H9 (cell line): ENCODE measurements at regions not wholly inside any gene's neighbourhood (a gene's known extent, or its start where the extent isn't known, plus 50 kb on each side); places are given as distances from the start of the nearest gene placed in this dataset.

Source experiments
- DNase-seq: peaks from one replicate; pipeline ENCODE4 v3.0.0-alpha.2; 2017
- H2AFZ ChIP-seq: one replicate; pipeline ENCODE4 v1.6.1; 2013; ENCODE audit warnings: mild to moderate bottlenecking, low read length, control low read depth, moderate library complexity
- H2AK5ac ChIP-seq: 2 replicates; pipeline ENCODE4 v1.6.1; 2013; ENCODE audit warnings: low read length, control low read depth, mixed read lengths; ENCODE audit not compliant: insufficient read length
- H2BK120ac ChIP-seq: one replicate; pipeline ENCODE4 v1.6.1; 2013; ENCODE audit warnings: low read depth, mild to moderate bottlenecking, low read length, control low read depth, inconsistent platforms; ENCODE audit not compliant: poor library complexity, severe bottlenecking
- H2BK12ac ChIP-seq: 2 replicates; pipeline ENCODE4 v1.6.1; 2013; ENCODE audit warnings: low read length, control low read depth, mixed read lengths, low read depth; ENCODE audit not compliant: insufficient read length
- H2BK15ac ChIP-seq: 2 replicates; pipeline ENCODE4 v1.6.1; 2013; ENCODE audit warnings: low read depth, low read length, control low read depth
- H2BK20ac ChIP-seq: one replicate; pipeline ENCODE4 v1.6.1; 2013; ENCODE audit warnings: low read depth, mild to moderate bottlenecking, low read length, control low read depth, inconsistent platforms; ENCODE audit not compliant: poor library complexity, severe bottlenecking
- H2BK5ac ChIP-seq: 2 replicates; pipeline ENCODE4 v1.6.1; 2013; ENCODE audit warnings: low read length, control low read depth, mixed read lengths; ENCODE audit not compliant: insufficient read length
- H3K14ac ChIP-seq: 2 replicates; pipeline ENCODE4 v1.6.1; 2013; ENCODE audit warnings: low read length, control low read depth; ENCODE audit not compliant: insufficient read depth
- H3K18ac ChIP-seq: 2 replicates; pipeline ENCODE4 v1.6.1; 2013; ENCODE audit warnings: low read depth, mild to moderate bottlenecking, mixed read lengths, low read length, control low read depth; ENCODE audit not compliant: insufficient read length
- H3K23ac ChIP-seq: 2 replicates; pipeline ENCODE4 v1.6.1; 2013; ENCODE audit warnings: low read length, control low read depth, mixed read lengths, low read depth; ENCODE audit not compliant: insufficient read length
- H3K23me2 ChIP-seq: 2 replicates; pipeline ENCODE4 v1.6.1; 2013; ENCODE audit warnings: low read depth, mild to moderate bottlenecking, mixed read lengths, low read length, control low read depth; ENCODE audit not compliant: insufficient read length, poor library complexity, severe bottlenecking
- H3K27ac ChIP-seq: 2 replicates; pipeline ENCODE4 v1.5.1; 2013; ENCODE audit warnings: low read length, control low read depth, mixed read lengths, low read depth; ENCODE audit not compliant: insufficient read length
- H3K27me3 ChIP-seq: 2 replicates; pipeline ENCODE4 v1.6.1; 2013; ENCODE audit warnings: low read length, control low read depth, inconsistent platforms; ENCODE audit not compliant: insufficient read depth
- H3K4ac ChIP-seq: 2 replicates; pipeline ENCODE4 v1.6.1; 2013; ENCODE audit warnings: low read depth, mild to moderate bottlenecking, control low read depth, inconsistent platforms, low read length, moderate library complexity
- H3K4me1 ChIP-seq: 2 replicates; pipeline ENCODE4 v1.6.1; 2013; ENCODE audit warnings: low read length, control low read depth, inconsistent platforms; ENCODE audit not compliant: insufficient read depth
- H3K4me2 ChIP-seq: 2 replicates; pipeline ENCODE4 v1.6.1; 2013; ENCODE audit warnings: low read length, control low read depth, mixed read lengths; ENCODE audit not compliant: insufficient read length, insufficient read depth
- H3K56ac ChIP-seq: 2 replicates; pipeline ENCODE4 v1.6.1; 2013; ENCODE audit warnings: low read depth, mild to moderate bottlenecking, mixed read lengths, low read length, control low read depth; ENCODE audit not compliant: insufficient read length
- H3K79me1 ChIP-seq: 2 replicates; pipeline ENCODE4 v1.6.1; 2013; ENCODE audit warnings: low read depth, mild to moderate bottlenecking, moderate library complexity, low read length, control low read depth, inconsistent platforms; ENCODE audit not compliant: insufficient read depth, poor library complexity, severe bottlenecking
- H3K79me2 ChIP-seq: 2 replicates; pipeline ENCODE4 v1.6.1; 2013; ENCODE audit warnings: low read length, control low read depth, inconsistent platforms; ENCODE audit not compliant: insufficient read depth
- H3K9ac ChIP-seq: 2 replicates; pipeline ENCODE4 v1.6.1; 2013; ENCODE audit warnings: low read length, control low read depth, mixed read lengths; ENCODE audit not compliant: insufficient read length; ENCODE audit errors: extremely low read depth
- H3K9me3 ChIP-seq: one replicate; pipeline ENCODE4 v1.6.1; 2013; ENCODE audit warnings: low read depth, low read length, inconsistent platforms; ENCODE audit not compliant: control insufficient read depth
- H3T11ph ChIP-seq: one replicate; pipeline ENCODE4 v1.6.1; 2013; ENCODE audit warnings: mild to moderate bottlenecking, low read length, control low read depth, inconsistent platforms
- H4K20me1 ChIP-seq: one replicate; pipeline ENCODE4 v1.6.1; 2013; ENCODE audit not compliant: control insufficient read depth, insufficient read length, insufficient read depth
- H4K5ac ChIP-seq: 2 replicates; pipeline ENCODE4 v1.6.1; 2013; ENCODE audit warnings: low read depth, mild to moderate bottlenecking, mixed read lengths, low read length, control low read depth; ENCODE audit not compliant: insufficient read length
- H4K8ac ChIP-seq: replicated peaks from 2 replicates; pipeline ENCODE4 v1.6.1; 2013; ENCODE audit warnings: low read length, control low read depth, mixed read lengths, low read depth; ENCODE audit not compliant: insufficient read length
- H4K91ac ChIP-seq: 2 replicates; pipeline ENCODE4 v1.6.1; 2013; ENCODE audit warnings: low read depth, mild to moderate bottlenecking, moderate library complexity, mixed read lengths, low read length, control low read depth; ENCODE audit not compliant: insufficient read length
- H3K27ac Mint-ChIP-seq, 3 experiments: 2 replicates in 2 of 3; 3 replicates in 1 of 3; pipeline ENCODE4 v1.8.0; 2020 to 2021; ENCODE audit warnings: mixed read lengths in 3 of 3, mild to moderate bottlenecking in 1 of 3, moderate library complexity in 1 of 3
- H3K27me3 Mint-ChIP-seq: 2 replicates; pipeline ENCODE4 v1.8.0; 2021; ENCODE audit warnings: low read depth, mild to moderate bottlenecking, moderate library complexity, mixed read lengths
- H3K36me3 Mint-ChIP-seq, 3 experiments: 2 replicates in 2 of 3; 3 replicates in 1 of 3; pipeline ENCODE4 v1.8.0; 2020 to 2021; ENCODE audit warnings: low read depth in 3 of 3, mixed read lengths in 3 of 3; ENCODE audit not compliant: insufficient read depth in 1 of 3
- H3K4me1 Mint-ChIP-seq, 2 experiments: 2 replicates each; pipeline ENCODE4 v1.8.0; 2020; ENCODE audit warnings: mixed read lengths in 2 of 2
- H3K4me3 Mint-ChIP-seq, 2 experiments: 2 replicates in 1 of 2; 3 replicates in 1 of 2; pipeline ENCODE4 v1.8.0; 2020 to 2021; ENCODE audit warnings: mild to moderate bottlenecking in 2 of 2, mixed read lengths in 2 of 2, moderate library complexity in 1 of 2
- H3K9me3 Mint-ChIP-seq, 2 experiments: 2 replicates in 1 of 2; 3 replicates in 1 of 2; pipeline ENCODE4 v1.8.0; 2020; ENCODE audit warnings: mild to moderate bottlenecking in 2 of 2, mixed read lengths in 2 of 2, moderate library complexity in 1 of 2
- WGBS: extraction: QIAGEN DNeasy Blood & Tissue Kit; methylation state at CpG from one replicate; pipeline ENCODE4 v1.1.7; 2013; ENCODE audit warnings: missing lambda C conversion rate, low lambda C conversion rate, mixed read lengths; ENCODE audit not compliant: insufficient read length; ENCODE audit errors: extremely low coverage; 5-methylcytosine and 5-hydroxymethylcytosine counted together
- TF ChIP-seq, protein P1 (sequence below): fragments of 200-600 bp; sonication (generic); conservative IDR thresholded peaks from 3 replicates; pipeline ENCODE4 v1.8.0; 2021; ENCODE audit warnings: antibody characterized with exemption, mild to moderate bottlenecking

DNA sequence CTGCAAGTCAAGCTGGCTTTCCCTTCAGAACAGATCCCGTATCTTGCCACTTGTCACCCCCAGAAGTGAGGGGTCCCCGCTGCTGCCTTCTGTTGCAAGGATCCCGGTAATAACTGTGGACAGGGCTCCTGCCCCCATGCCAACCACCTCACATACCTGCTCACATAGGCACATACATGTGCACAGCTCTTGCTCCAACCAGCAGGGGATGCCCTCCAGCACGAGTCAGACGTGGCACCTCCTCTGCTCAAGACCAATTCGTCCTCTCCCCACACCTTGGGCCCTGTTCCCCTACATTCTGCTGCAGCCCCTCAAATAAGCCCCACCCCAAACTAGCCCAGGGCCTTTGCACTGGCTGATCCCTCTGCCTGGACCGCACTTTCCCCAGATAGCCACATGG is 163.3 kb downstream of the CRYBB2 start:
- H3K36me3 Mint-ChIP-seq: peaks cover 9 to 25% (median 22%) of the 10 kb centered on the region in 3 experiments
- H4K20me1 ChIP-seq: no peaks in the 10 kb centered on the region
- WGBS: no CpG with 5 or more reads among the region's 7 CpGs
- TF ChIP-seq, protein P1, sequence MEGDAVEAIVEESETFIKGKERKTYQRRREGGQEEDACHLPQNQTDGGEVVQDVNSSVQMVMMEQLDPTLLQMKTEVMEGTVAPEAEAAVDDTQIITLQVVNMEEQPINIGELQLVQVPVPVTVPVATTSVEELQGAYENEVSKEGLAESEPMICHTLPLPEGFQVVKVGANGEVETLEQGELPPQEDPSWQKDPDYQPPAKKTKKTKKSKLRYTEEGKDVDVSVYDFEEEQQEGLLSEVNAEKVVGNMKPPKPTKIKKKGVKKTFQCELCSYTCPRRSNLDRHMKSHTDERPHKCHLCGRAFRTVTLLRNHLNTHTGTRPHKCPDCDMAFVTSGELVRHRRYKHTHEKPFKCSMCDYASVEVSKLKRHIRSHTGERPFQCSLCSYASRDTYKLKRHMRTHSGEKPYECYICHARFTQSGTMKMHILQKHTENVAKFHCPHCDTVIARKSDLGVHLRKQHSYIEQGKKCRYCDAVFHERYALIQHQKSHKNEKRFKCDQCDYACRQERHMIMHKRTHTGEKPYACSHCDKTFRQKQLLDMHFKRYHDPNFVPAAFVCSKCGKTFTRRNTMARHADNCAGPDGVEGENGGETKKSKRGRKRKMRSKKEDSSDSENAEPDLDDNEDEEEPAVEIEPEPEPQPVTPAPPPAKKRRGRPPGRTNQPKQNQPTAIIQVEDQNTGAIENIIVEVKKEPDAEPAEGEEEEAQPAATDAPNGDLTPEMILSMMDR: peak; percentile 27; the same call in 1 of the 3 replicates
- no peak overlapping the region for H2BK12ac ChIP-seq
- H3K18ac ChIP-seq: no peak overlapping the region
- H3K23me2 ChIP-seq: no peaks in the 10 kb centered on the region
- no peak overlapping the region for H4K91ac ChIP-seq
- no peaks in the 10 kb centered on the region for H3K9me3 ChIP-seq
- no peak overlapping the region for H2BK15ac ChIP-seq
- no peak overlapping the region for H3K27ac ChIP-seq
- H2BK120ac ChIP-seq: no peak overlapping the region
- no peak overlapping the region for H3K4me3 Mint-ChIP-seq
- no peak overlapping the region for H2AFZ ChIP-seq
- no peak overlapping the region for H2BK5ac ChIP-seq
- H4K8ac ChIP-seq: no peak overlapping the region
- no peak overlapping the region for H3K23ac ChIP-seq
- H3K27me3 Mint-ChIP-seq: no peaks in the 10 kb centered on the region
- no peaks in the 10 kb centered on the region; a peak in 1 of 5 replicates for H3K9me3 Mint-ChIP-seq
- no peaks in the 10 kb centered on the region; the same call in 1 of the 2 replicates for H3K4me1 ChIP-seq
- H3K27ac Mint-ChIP-seq: peak overlapping the region in 1 of 3 experiments; percentile 75; a peak in 2 of 7 replicates
- H3K4me2 ChIP-seq: no peak overlapping the region
- no peak overlapping the region for H3K9ac ChIP-seq
- H3K4me1 Mint-ChIP-seq: peaks cover 31 to 42% of the 10 kb centered on the region in 2 experiments
- no peak overlapping the region for H3K4ac ChIP-seq
- no peaks in the 10 kb centered on the region; the same call in 1 of the 2 replicates for H3K79me2 ChIP-seq
- no peak for DNase-seq
- no peak overlapping the region for H3T11ph ChIP-seq
- H3K79me1 ChIP-seq: no peaks in the 10 kb centered on the region
- H3K14ac ChIP-seq: no peak overlapping the region
- H2AK5ac ChIP-seq: no peak overlapping the region
- H3K56ac ChIP-seq: no peak overlapping the region
- no peaks in the 10 kb centered on the region for H3K27me3 ChIP-seq
- H2BK20ac ChIP-seq: no peak overlapping the region
- H4K5ac ChIP-seq: no peak overlapping the region
